DOHH2 (cell line): ENCODE measurements at regions not wholly inside any gene's neighbourhood (a gene's known extent, or its start where the extent isn't known, plus 50 kb on each side); places are given as distances from the start of the nearest gene placed in this dataset.

Experiments used
- EZH2phosphoT487 ChIP-seq: fragments of 200-600 bp; sonication (generic); IDR thresholded peaks from 2 replicates; pipeline ENCODE4 v1.6.1; 2017; ENCODE audit warnings: borderline replicate concordance, mild to moderate bottlenecking, antibody characterized with exemption, low read length, moderate library complexity, mixed read lengths
- TF ChIP-seq, protein P1 (sequence below): fragments of 200-600 bp; sonication (generic); IDR thresholded peaks from one replicate; pipeline ENCODE4 v1.5.1; 2014; ENCODE audit warnings: antibody characterized with exemption, mild to moderate bottlenecking, low read depth, low read length; ENCODE audit not compliant: poor library complexity, severe bottlenecking

DNA sequence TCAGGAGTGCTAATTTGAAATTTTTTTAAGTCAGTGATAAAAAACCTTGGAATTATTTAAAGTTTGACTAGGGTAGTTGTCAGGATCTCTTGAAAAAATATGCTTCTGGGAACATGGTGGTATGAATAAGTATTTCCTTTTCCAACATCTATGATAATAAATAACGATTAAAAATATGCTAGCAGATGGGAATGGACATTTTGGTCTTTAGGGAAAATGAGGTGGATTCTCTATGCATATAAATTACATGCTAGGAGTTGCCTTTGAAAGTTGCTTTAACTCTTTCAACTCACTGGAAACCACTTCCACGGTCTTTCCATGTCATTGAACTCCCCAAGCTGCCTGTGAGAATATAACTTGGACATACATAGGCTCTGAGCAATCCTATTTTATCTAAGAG, 731.5 kb upstream of the MARCKS start:
- TF ChIP-seq, protein P1, sequence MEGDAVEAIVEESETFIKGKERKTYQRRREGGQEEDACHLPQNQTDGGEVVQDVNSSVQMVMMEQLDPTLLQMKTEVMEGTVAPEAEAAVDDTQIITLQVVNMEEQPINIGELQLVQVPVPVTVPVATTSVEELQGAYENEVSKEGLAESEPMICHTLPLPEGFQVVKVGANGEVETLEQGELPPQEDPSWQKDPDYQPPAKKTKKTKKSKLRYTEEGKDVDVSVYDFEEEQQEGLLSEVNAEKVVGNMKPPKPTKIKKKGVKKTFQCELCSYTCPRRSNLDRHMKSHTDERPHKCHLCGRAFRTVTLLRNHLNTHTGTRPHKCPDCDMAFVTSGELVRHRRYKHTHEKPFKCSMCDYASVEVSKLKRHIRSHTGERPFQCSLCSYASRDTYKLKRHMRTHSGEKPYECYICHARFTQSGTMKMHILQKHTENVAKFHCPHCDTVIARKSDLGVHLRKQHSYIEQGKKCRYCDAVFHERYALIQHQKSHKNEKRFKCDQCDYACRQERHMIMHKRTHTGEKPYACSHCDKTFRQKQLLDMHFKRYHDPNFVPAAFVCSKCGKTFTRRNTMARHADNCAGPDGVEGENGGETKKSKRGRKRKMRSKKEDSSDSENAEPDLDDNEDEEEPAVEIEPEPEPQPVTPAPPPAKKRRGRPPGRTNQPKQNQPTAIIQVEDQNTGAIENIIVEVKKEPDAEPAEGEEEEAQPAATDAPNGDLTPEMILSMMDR, result no peak
- no peak for TF ChIP-seq EZH2phosphoT487
